AG08395 (cell line): ENCODE measurements at regions not wholly inside any gene's neighbourhood (a gene's known extent, or its start where the extent isn't known, plus 50 kb on each side); places are given as distances from the start of the nearest gene placed in this dataset.
A peak's percentile ranks its signal among the peaks of the same experiment; 100 is the strongest.
"Not testable (repeated sequence)": the region's sequence is repeated elsewhere in the genome, so short reads cannot be mapped to it uniquely, and the experiment has no call there.

ENCODE experiments used
- DNase-seq: peaks from one replicate; pipeline ENCODE4 v3.0.0; 2012; ENCODE audit warnings: mixed read lengths, low spot score

GRCh38 chr1:76687307-76688175 lies 179.7 kb upstream of the ST6GALNAC5 start:
- no peak for DNase-seq

GRCh38 chr1:76690766-76691165 lies 176.5 kb upstream of the ST6GALNAC5 start:
- no peak for DNase-seq

DNA sequence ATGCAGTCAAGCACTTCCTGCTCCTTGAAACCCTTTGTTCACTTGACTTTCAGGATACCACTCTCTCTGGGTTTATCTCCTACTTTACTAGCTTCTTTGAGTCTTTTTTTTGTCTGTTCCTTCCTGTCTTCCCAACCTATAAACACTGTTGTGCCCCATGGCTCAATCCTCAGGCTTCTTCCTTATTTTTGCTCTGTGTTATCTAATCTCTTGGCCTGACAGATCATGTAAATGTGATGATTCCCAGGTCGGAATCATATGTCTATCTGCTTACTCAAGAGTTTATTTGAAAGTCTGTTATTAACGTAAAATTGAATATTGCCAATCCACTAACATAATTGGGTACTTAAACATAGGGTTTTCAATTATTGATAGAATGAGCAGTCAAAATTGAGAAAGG lies 171.7 kb upstream of the ST6GALNAC5 start:
- no peak for DNase-seq

DNA sequence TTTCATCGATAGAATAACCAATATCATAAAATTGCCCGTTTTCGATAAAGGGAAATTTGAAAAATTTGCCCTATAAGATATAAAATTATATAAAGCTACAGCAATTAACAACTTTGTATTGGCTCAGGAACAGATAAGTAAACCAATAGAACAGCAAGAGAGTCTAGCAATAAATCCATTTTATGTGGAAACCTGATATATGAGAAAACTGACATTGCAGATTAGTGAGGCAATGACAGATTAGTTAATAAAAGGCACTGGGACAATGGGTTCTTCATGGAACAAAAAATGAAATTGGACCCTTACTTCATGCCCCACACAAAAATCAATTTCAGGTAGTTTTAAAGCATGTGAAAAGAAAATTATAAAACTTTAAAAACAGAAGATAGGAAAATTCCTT lies 169.9 kb upstream of the ST6GALNAC5 start:
- DNase-seq: no peak

DNA sequence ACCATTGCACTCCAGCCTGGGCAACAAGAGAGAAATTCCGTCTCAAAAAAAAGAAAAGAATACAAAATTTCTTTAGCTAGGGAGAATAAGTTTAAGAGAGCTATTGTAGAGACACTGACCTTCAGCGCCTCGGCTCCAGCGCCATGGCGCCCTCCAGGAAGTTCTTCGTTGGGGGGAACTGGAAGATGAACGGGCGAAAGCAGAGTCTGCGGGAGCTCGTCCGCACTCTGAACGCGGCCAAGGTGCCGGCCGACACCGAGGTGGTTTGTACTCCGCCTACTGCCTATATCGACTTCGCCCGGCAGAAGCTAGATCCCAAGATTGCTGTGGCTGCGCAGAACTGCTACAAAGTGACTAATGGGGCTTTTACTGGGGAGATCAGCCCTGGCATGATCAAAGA lies 167.6 kb upstream of the ST6GALNAC5 start:
- DNase-seq: not testable (repeated sequence)

DNA sequence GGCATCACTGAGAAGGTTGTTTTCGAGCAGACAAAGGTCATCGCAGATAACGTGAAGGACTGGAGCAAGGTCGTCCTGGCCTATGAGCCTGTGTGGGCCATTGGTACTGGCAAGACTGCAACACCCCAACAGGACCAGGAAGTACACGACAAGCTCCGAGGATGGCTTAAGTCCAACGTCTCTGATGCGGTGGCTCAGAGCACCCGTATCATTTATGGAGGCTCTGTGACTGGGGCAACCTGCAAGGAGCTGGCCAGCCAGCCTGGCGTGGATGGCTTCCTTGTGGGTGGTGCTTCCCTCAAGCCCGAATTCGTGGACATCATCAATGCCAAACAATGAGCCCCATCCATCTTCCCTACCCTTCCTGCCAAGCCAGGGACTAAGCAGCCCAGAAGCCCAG lies 167.1 kb upstream of the ST6GALNAC5 start:
- DNase-seq: not testable (repeated sequence)

DNA sequence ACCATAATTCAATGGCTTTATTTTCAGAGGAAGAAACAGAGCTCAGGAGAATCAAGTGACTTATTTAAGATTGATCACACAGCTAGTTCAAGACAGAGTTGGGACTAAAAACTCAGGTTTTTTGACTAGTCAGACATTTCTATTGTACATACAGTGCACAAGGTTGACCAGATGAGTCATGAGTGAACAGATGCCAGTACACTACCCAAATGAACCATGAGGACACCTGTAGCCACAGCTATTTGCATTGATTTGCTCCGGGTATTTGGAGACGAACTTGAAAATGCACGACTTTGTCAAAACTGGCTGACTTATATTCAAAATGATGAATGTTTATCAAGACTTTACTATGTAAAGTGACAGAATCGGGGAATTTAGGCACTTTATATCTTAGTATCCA lies 161.7 kb upstream of the ST6GALNAC5 start:
- DNase-seq: no peak

GRCh38 chr1:76713535-76713934 lies 153.7 kb upstream of the ST6GALNAC5 start:
- DNase-seq: no peak

DNA sequence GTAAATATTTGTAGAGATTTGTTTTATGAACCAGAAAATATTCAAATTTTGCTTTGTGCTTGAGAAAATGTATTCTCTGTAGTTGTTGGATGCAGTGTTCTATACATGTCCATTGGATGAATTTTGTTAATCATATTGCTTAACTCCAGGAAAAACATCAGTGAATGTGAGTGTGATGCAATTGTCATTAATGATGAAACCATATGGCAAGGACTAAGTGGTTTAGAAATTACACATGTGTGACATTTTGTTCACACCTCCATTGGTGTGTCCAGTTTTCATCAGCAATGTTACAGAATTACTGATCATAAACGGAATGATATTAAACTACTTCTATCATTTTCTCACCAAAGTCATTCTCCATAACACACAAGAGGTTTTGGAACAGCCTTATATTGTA lies 151.8 kb upstream of the ST6GALNAC5 start:
- DNase-seq: no peak

DNA sequence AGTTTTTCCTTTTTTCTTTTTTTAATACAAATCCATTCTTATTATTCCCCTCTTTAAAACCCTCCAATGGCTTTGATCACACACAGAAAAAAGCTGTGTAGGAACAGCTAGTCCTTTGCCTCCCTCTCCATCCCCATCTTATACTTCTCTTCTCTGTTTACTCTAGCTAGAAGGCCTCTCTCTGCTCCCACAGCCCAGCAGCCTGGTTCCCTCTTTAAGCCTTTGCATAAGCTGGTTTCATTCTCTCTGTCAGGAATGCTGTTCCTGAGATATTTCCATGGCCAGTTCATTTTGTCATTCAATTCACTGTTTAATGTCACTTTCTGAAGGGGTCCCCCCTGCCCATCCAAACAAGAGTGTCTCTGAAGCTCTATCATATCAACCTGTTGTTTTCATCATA lies 143.3 kb upstream of the ST6GALNAC5 start:
- DNase-seq: no peak

DNA sequence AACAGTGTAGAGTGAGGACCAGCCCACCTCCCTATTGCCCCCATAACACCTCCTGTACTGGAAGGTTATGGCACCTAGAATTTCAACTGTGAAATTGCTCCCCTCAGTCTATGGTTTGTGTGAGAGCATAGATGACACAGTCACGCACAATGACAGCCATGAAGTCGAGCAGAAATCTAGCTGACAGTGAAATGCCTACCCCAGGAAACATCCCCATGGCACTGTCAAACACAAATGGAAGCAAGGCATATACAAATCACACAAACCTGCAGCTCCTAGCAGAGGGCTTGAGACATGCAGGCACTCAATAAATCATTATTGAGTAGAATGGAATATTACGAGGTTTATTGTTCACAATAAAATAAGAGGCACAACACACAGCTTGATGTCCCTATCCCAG lies 142.5 kb upstream of the ST6GALNAC5 start:
- no peak for DNase-seq

- peak; percentile 30 for DNase-seq
Observed at GRCh38 chr1:76725864-76726619, 141.2 kb upstream of the ST6GALNAC5 start.

DNA sequence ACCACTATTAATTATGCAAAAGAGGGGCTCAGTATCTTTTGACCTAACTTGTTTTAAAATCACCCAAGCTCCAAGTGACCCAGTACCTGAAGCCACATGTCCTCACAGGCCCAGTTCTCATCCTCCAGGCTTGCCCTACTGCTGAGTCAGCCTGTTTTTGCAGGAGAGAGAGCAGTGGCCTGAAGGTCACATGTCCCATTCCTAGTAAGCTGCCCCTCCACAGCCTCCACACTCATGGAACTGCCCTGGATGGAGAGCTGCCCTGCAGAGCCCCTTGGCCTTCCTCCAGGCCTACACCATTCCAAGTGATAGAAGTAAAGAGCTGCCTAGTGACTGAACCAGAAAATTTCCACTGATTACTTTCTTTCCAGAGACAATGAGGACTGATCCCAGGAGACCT lies 139.8 kb upstream of the ST6GALNAC5 start:
- DNase-seq: no peak

GRCh38 chr1:76729142-76729541 lies 138.1 kb upstream of the ST6GALNAC5 start:
- DNase-seq: no peak

DNA sequence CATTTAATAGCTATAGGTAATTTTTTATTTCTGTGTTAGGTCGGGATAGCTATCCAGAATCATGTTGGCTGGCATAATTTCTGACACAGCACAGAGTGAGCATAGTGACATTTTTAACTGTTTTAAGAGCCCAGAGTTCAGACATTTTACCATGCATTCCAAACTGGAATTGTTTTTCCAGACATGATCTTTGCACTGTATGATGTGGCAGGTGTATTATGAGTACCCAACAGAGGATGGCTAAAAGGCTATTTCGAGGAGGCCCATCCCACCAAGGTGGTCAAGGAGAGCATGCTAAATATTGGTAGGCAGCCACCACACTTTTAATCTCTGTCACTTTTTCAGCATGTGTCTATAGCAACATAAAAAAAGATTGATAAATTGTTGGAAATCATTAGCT lies 137.3 kb upstream of the ST6GALNAC5 start:
- DNase-seq: no peak

GRCh38 chr1:76738355-76738754 lies 128.9 kb upstream of the ST6GALNAC5 start:
- not testable (repeated sequence) for DNase-seq

DNA sequence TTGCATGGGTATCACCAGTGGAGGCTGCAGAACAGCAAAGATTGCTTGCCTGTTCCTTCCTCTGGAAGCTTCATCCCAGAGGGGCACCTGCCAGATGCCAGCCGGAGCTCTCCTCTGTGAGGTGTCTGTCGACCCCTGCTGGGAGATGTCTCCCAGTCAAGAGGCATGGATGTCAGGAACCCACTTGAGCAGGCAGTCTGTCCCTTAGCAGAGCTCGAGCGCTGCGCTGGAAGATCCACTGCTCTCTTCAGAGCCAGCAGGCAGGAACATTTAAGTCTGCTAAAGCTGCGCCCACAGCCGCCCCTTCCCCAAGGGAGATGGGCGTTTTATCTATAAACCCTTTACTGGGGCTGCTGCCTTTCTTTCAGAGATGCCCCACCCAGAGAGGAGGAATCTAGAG lies 126.3 kb upstream of the ST6GALNAC5 start:
- DNase-seq: not testable (repeated sequence)

DNA sequence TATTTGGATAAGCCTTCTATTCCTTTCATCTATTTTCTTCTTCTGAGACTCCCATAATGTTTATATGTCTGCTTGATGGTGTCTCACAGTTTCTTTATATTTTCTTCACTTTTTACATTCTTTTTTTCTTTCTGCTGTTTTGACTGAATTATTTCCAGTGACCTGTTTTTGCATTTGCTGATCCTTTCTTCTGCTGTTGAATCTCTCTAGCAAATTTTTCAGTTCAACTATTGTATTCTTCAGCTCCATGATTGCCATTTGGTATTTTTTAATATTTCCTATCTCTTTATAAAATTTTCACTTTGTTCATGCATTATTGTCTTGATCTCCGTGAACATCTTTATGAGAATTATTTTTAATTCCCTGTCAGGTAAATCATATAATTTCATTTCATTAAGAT lies 122.3 kb upstream of the ST6GALNAC5 start:
- no peak for DNase-seq

DNA sequence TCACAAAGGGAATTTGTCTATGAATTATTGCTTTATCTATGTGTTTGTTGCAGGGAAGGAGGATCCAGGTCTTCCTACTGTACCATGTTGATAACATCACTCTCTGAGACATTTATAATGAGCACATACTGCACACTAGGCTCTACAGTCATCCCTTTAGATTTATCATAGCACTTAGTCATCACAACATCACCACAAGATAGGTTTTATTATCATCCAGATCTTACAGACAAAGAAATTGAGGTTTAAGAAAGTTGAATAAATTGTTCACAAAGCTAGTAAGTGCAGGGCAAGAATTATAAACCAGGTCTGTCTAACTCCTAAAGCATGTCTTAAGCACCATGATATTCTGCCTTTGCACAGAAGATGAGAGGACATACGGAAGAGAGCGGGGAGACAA lies 121.1 kb upstream of the ST6GALNAC5 start:
- DNase-seq: peak; percentile 15

DNA sequence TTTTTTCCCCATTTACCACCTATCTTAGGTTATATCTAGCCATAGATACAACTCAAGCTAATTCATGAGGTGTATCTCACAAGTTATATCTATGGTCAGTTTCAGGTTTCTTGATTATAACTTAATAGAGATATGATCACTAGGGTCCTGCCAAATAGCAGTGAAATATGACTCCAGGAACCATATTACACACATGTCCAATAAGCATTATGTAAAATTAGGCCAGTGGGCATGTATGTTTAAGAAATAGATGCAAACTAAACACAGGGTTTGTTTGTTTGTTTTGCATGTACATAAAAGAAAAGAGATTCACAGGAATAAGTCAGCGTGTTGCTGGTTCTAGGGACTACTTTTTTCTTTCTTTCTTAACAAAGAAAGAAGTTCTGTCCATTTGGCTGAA lies 112.5 kb upstream of the ST6GALNAC5 start:
- no peak for DNase-seq

DNA sequence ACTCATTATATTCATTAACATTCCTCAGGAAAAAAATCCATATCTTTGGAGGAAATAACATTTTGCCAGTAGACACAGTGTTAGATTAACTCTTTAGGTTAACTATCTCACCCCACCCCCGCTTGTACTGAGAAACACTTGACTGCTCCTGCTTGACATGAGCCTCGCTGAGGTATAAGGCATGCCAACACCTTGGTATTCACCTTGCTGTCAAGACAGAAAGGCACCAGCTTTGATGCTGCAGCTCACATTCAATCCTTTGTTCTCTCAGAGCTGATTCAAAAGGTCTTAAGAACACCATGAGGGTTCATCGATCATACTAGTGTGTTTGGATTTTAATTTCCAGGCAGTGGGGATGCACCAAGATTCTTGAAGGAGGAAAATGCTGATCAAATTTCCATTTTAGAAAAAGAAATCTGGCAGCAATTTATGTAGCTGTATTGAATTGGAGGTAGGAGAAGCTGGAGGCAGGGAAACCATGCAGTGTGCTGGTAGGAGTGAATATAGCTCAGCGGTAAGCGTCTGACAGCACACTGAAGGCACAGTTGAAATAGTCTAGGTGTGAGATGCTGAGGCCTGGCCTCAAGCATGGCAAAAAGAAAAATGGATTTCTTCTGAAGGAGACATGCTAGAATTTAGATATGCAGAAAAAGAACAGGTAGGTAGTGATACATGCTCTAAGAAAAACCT lies 108.0 kb upstream of the ST6GALNAC5 start:
- no peak for DNase-seq

DNA sequence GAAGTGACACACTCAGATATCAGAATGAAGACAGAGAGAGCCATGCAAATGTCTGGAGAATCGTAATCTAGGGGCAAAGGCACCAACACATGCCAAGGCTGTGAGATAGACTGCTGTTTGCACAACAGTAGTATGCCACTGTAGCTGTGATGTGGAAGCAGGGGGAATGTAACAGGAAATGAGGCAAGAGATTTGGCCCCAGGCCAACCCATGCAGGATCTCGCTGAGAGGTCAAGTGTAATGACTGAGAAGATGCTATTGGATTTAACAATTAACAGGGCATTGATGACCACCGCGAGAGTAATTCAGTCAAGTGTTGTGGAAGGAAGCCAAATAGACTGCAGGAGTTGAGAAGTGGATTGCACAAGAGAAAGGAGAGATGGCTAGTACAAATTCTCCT lies 107.3 kb upstream of the ST6GALNAC5 start:
- DNase-seq: peak; percentile 12

GRCh38 chr1:76763738-76764137 lies 103.5 kb upstream of the ST6GALNAC5 start:
- DNase-seq: no peak
